ENCODE measurements at regions not wholly inside any gene's neighbourhood (a gene's known extent, or its start where the extent isn't known, plus 50 kb on each side); places are given as distances from the start of the nearest gene placed in this dataset.

GRCh38 chr3:106758459-106758858 is 618.8 kb upstream of the CCDC54 start:
- no peaks in the 10 kb centered on the region for H3K36me3 ChIP-seq (ENCODE audit: control insufficient read depth, insufficient read depth, low read length)
- POLR2A ChIA-PET = no interaction called here
- CTCF ChIA-PET = interaction anchor here (0.6 to 1.2 kb wide), 3 partner anchors 10 to 306 kb away, joined by 3 read pairs; no protein-coding TSS in a partner anchor
- no peak for DNase-seq (ENCODE audit: low read depth)
- no peak overlapping the region for H3K4me3 ChIP-seq (ENCODE audit: low read depth, low read length)
- H3K27me3 ChIP-seq (ENCODE audit: control insufficient read depth, insufficient read depth, low read length) = no peaks in the 10 kb centered on the region
- TF ChIP-seq CTCF (IDR thresholded peaks at IDR 0.05; ENCODE audit: insufficient read depth, low read depth, low read length) = no peak

- H3K36me3 ChIP-seq (ENCODE audit: control insufficient read depth, insufficient read depth, low read length) = no peaks in the 10 kb centered on the region
- CTCF ChIA-PET = interaction anchor here (1.1 kb wide), 1 partner anchor 11 kb away, joined by 3 read pairs; no protein-coding TSS in a partner anchor
- no peak overlapping the region for H3K4me3 ChIP-seq (ENCODE audit: low read depth, low read length)
- POLR2A ChIA-PET = no interaction called here
- H3K27me3 ChIP-seq (ENCODE audit: control insufficient read depth, insufficient read depth, low read length) = no peaks in the 10 kb centered on the region
- TF ChIP-seq CTCF (IDR thresholded peaks at IDR 0.05; ENCODE audit: insufficient read depth, low read depth, low read length) = no peak
- DNase-seq (ENCODE audit: low read depth) = no peak
Observed at GRCh38 chr3:106759731-106760130, 617.5 kb upstream of the CCDC54 start.

- CTCF ChIA-PET = no interaction called here
- TF ChIP-seq CTCF (IDR thresholded peaks at IDR 0.05; ENCODE audit: insufficient read depth, low read depth, low read length) = no peak
- POLR2A ChIA-PET = no interaction called here
- Histone ChIP-seq H3K4me3 (ENCODE audit: low read depth, low read length) (no peak overlapping the region), H3K27me3 (ENCODE audit: control insufficient read depth, insufficient read depth, low read length) (no peaks in the 10 kb centered on the region), H3K36me3 (ENCODE audit: control insufficient read depth, insufficient read depth, low read length) (no peaks in the 10 kb centered on the region)
- DNase-seq (ENCODE audit: low read depth) = no peak
Observed at GRCh38 chr3:106765342-106765741, 611.9 kb upstream of the CCDC54 start.

- no peak for TF ChIP-seq CTCF (IDR thresholded peaks at IDR 0.05; ENCODE audit: insufficient read depth, low read depth, low read length)
- ChIA-PET CTCF (no interaction called here), POLR2A (no interaction called here)
- H3K27me3 ChIP-seq (ENCODE audit: control insufficient read depth, insufficient read depth, low read length) = no peaks in the 10 kb centered on the region
- H3K36me3 ChIP-seq (ENCODE audit: control insufficient read depth, insufficient read depth, low read length) = no peaks in the 10 kb centered on the region
- no peak for DNase-seq (ENCODE audit: low read depth)
- H3K4me3 ChIP-seq (ENCODE audit: low read depth, low read length) = no peak overlapping the region
Observed at GRCh38 chr3:106768941-106769480, 608.2 kb upstream of the CCDC54 start.

GRCh38 chr3:106773795-106774194 is 603.4 kb upstream of the CCDC54 start:
- Histone ChIP-seq H3K36me3 (ENCODE audit: control insufficient read depth, insufficient read depth, low read length) (no peaks in the 10 kb centered on the region), H3K27me3 (ENCODE audit: control insufficient read depth, insufficient read depth, low read length) (no peaks in the 10 kb centered on the region), H3K4me3 (ENCODE audit: low read depth, low read length) (no peak overlapping the region)
- POLR2A ChIA-PET = no interaction called here
- CTCF ChIA-PET = interaction anchor here (0.7 kb wide), 1 partner anchor 9 kb away, joined by 3 read pairs; no protein-coding TSS in a partner anchor
- TF ChIP-seq CTCF (IDR thresholded peaks at IDR 0.05; ENCODE audit: insufficient read depth, low read depth, low read length) = no peak
- DNase-seq (ENCODE audit: low read depth) = no peak
